ENCODE measurements at regions not wholly inside any gene's neighbourhood (a gene's known extent, or its start where the extent isn't known, plus 50 kb on each side); places are given as distances from the start of the nearest gene placed in this dataset.
"Not testable (repeated sequence)": the region's sequence is repeated elsewhere in the genome, so short reads cannot be mapped to it uniquely, and the experiment has no call there.

DNA sequence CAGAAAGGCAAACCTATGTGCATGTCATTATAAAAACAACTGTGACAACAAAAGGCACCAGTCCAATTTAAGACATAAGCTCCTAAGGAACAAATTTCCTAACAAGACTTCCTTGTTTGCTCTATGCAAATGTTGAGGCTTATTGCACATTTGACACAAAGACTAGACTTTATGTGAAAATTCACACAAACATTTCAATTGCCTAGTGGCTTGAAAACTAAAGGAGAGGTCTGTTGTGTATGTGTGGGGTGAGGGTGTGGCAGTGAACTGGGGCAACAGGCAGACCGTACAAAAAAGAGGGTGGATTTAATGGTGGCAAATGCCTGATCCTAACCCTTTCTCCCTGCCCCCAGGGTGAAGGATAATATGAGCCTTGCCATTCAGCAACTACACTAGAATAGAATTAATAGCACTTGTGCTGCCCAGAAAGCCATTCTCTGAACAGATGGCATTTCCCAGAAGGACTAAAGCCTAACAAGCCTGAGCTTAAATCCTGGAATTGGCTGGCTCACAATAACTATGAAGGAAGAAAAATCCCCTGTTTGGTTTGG lies 73.9 kb downstream of the GLUL start:
- Mint-ChIP-seq H3K9me3 (ENCODE audit: unreplicated experiment) (no peaks in the 10 kb centered on the region), H3K4me3 (ENCODE audit: unreplicated experiment) (no peak overlapping the region), H3K4me1 (ENCODE audit: unreplicated experiment) (no peaks in the 10 kb centered on the region), H3K27me3 (ENCODE audit: unreplicated experiment) (peaks cover 16% of the 10 kb centered on the region), H3K36me3 (ENCODE audit: unreplicated experiment) (no peaks in the 10 kb centered on the region), H3K27ac (ENCODE audit: unreplicated experiment) (no peak overlapping the region)
- no peak for DNase-seq (ENCODE audit: extremely low spot score, unreplicated experiment)
- TF ChIP-seq, protein P1, sequence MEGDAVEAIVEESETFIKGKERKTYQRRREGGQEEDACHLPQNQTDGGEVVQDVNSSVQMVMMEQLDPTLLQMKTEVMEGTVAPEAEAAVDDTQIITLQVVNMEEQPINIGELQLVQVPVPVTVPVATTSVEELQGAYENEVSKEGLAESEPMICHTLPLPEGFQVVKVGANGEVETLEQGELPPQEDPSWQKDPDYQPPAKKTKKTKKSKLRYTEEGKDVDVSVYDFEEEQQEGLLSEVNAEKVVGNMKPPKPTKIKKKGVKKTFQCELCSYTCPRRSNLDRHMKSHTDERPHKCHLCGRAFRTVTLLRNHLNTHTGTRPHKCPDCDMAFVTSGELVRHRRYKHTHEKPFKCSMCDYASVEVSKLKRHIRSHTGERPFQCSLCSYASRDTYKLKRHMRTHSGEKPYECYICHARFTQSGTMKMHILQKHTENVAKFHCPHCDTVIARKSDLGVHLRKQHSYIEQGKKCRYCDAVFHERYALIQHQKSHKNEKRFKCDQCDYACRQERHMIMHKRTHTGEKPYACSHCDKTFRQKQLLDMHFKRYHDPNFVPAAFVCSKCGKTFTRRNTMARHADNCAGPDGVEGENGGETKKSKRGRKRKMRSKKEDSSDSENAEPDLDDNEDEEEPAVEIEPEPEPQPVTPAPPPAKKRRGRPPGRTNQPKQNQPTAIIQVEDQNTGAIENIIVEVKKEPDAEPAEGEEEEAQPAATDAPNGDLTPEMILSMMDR (IDR thresholded peaks at IDR 0.05) = no peak

DNA sequence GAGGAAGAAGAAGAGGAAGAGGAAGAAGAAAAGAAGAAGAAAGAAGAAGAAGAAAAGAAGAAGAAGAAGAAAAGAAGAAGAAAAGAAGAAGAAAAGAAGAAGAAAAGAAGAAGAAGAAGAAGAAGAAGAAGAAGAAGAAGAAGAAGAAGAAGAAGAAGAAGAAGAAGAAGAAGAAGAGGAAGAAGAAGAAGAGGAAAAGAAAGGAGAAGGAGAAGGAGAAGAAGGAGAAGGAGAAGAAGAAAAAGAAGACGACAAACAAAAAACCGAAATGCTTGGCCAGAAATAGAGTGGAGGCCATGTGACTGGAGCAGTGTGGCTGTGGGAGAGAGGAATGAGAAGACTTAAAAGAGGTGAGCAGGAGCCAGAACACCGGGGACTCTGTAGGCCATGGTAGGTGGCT lies 75.1 kb downstream of the GLUL start:
- not testable (repeated sequence) for H3K9me3 Mint-ChIP-seq (ENCODE audit: unreplicated experiment); H3K36me3 Mint-ChIP-seq (ENCODE audit: unreplicated experiment); H3K4me1 Mint-ChIP-seq (ENCODE audit: unreplicated experiment); H3K4me3 Mint-ChIP-seq (ENCODE audit: unreplicated experiment); H3K27ac Mint-ChIP-seq (ENCODE audit: unreplicated experiment); DNase-seq (ENCODE audit: extremely low spot score, unreplicated experiment)
- H3K27me3 Mint-ChIP-seq (ENCODE audit: unreplicated experiment) = peaks cover 21% of the 10 kb centered on the region

DNA sequence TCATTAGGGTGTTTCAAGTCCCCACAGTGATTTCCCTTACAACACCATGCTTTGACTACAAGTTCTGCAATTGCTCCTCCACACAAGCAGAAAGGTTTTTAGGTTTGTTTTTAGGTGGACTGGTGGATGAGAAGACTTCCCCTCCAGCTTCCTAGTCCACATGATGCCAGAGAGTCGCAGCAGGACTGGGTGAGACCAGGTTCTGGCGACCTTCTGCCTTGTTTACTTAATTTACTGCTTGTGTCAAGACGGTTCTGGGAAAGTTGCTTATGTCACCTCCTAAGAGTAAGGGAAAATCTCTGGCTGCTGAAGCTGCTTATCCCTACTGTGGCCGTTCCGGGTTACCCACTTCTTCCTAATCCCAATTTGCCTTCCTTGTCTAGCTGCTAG lies 76.4 kb downstream of the GLUL start:
- no peaks in the 10 kb centered on the region for H3K9me3 Mint-ChIP-seq (ENCODE audit: unreplicated experiment)
- no peak for DNase-seq (ENCODE audit: extremely low spot score, unreplicated experiment)
- H3K36me3 Mint-ChIP-seq (ENCODE audit: unreplicated experiment) = no peaks in the 10 kb centered on the region
- H3K4me1 Mint-ChIP-seq (ENCODE audit: unreplicated experiment) = no peaks in the 10 kb centered on the region
- TF ChIP-seq, protein P1 (IDR thresholded peaks at IDR 0.05) = no peak
- no peak overlapping the region for H3K4me3 Mint-ChIP-seq (ENCODE audit: unreplicated experiment)
- H3K27ac Mint-ChIP-seq (ENCODE audit: unreplicated experiment) = no peak overlapping the region
- H3K27me3 Mint-ChIP-seq (ENCODE audit: unreplicated experiment) = peaks cover 21% of the 10 kb centered on the region

DNA sequence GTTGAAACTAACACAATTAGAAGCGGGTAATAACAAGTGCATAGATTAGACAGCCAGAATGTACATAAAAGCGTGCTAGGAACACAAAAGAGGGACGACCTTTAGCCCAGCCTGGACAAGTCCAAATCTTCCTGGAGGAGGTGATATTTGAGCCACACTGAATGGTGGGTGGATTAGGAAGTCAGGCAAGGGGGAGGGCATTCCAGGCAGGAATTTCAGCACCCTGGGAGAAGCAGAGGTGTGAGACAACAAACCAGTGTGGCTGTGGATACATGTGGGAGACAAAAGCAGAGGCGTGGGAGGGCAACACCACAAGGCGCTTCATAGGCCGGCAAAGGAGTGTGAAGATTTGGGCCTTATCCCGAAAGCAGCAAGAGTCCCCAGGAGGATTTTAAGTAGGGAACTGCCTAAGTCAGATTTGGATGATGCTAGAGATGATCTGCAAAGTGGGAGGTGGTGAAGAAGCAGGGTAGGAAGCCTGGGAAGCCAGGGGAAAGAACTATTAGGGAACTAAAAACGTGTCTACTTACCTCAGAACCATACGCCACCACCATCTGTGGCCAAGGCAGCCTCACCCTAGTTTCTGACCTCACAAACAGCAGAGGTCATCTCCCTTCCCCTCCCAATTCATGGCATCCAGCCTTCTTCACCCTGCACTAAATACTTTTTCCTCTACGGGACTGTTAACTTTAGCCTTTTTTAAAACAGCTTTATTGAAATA lies 81.8 kb downstream of the GLUL start:
- Mint-ChIP-seq H3K27me3 (ENCODE audit: unreplicated experiment) (peaks cover 14% of the 10 kb centered on the region), H3K27ac (ENCODE audit: unreplicated experiment) (no peak overlapping the region), H3K9me3 (ENCODE audit: unreplicated experiment) (peaks cover 4% of the 10 kb centered on the region), H3K4me1 (ENCODE audit: unreplicated experiment) (no peaks in the 10 kb centered on the region), H3K36me3 (ENCODE audit: unreplicated experiment) (no peaks in the 10 kb centered on the region), H3K4me3 (ENCODE audit: unreplicated experiment) (no peak overlapping the region)
- TF ChIP-seq, protein P1 (IDR thresholded peaks at IDR 0.05) = no peak
- no peak for DNase-seq (ENCODE audit: extremely low spot score, unreplicated experiment)

DNA sequence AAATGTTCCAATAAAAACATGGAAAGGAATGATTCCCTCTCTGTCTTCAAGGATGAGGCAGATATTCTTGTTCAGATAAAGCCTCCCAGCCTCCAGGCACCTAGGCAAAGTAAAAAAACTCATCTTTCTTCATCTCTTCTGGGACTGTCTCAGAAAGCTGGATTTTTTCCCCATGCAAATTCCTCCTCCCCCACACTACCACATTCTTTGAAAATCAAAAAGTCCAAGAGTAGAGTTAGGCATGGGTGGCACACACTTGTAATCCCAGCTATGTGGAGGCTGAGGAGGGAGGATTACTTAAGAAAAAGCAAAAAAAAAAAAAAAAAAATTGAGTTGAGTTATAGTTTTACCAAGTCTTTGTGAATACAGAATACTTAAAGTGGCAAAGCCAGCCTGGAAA lies 82.8 kb downstream of the GLUL start:
- Mint-ChIP-seq H3K9me3 (ENCODE audit: unreplicated experiment) (peaks cover 4% of the 10 kb centered on the region), H3K27me3 (ENCODE audit: unreplicated experiment) (peaks cover 15% of the 10 kb centered on the region), H3K4me1 (ENCODE audit: unreplicated experiment) (peaks cover 4% of the 10 kb centered on the region), H3K27ac (ENCODE audit: unreplicated experiment) (no peak overlapping the region), H3K36me3 (ENCODE audit: unreplicated experiment) (no peaks in the 10 kb centered on the region), H3K4me3 (ENCODE audit: unreplicated experiment) (no peak overlapping the region)
- TF ChIP-seq, protein P1 (IDR thresholded peaks at IDR 0.05) = no peak
- DNase-seq (ENCODE audit: extremely low spot score, unreplicated experiment) = no peak

DNA sequence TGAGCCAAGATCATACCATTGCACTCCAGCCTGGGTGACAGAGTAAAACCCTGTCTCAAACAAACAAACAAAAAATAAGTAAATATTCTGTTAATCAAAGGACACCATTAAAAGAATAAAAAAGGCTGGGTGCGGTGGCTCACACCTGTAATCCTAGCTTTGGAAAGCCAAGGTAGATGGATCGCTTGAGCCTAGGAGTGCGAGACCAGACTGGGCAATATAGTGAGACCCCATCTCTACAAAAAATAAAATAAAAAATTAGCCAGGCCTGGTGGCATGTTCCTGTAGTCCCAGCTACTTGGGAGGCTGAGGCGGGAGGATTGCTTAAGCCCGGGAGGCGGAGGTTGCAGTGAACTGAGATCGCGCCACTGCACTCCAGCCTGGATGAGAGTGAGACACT lies 84.1 kb downstream of the GLUL start:
- H3K4me3 Mint-ChIP-seq (ENCODE audit: unreplicated experiment); DNase-seq (ENCODE audit: extremely low spot score, unreplicated experiment); H3K4me1 Mint-ChIP-seq (ENCODE audit: unreplicated experiment); H3K36me3 Mint-ChIP-seq (ENCODE audit: unreplicated experiment); H3K27me3 Mint-ChIP-seq (ENCODE audit: unreplicated experiment); H3K9me3 Mint-ChIP-seq (ENCODE audit: unreplicated experiment); H3K27ac Mint-ChIP-seq (ENCODE audit: unreplicated experiment): not testable (repeated sequence)

Data from osteocyte (in vitro differentiated cells).